GM21576 (cell line): ENCODE measurements at regions not wholly inside any gene's neighbourhood (a gene's known extent, or its start where the extent isn't known, plus 50 kb on each side); places are given as distances from the start of the nearest gene placed in this dataset.
"Not testable (repeated sequence)": the region's sequence is repeated elsewhere in the genome, so short reads cannot be mapped to it uniquely, and the experiment has no call there.

Experiments
- ATAC-seq: cut with Tn5 transposase; IDR thresholded peaks from one replicate; pipeline ENCODE4 v1.9.1; 2021; ENCODE audit warnings: mild to moderate bottlenecking, moderate library complexity; ENCODE audit not compliant: unreplicated experiment

- no peak for ATAC-seq
Measured at GRCh38 chr3:164303894-164304293, 774.4 kb downstream of the SI start.

GRCh38 chr3:164302622-164303021 lies 775.7 kb downstream of the SI start:
- ATAC-seq = no peak

- not testable (repeated sequence) for ATAC-seq
Measured at GRCh38 chr3:164291486-164291885, 786.8 kb downstream of the SI start.

GRCh38 chr3:164278550-164278949 lies 799.7 kb downstream of the SI start:
- no peak for ATAC-seq

GRCh38 chr3:164267053-164267452 lies 811.2 kb downstream of the SI start:
- no peak for ATAC-seq

GRCh38 chr3:164250923-164251322 lies 827.4 kb downstream of the SI start:
- no peak for ATAC-seq

GRCh38 chr3:164236851-164237250 lies 841.4 kb downstream of the SI start:
- ATAC-seq = no peak

- no peak for ATAC-seq
Measured at GRCh38 chr3:164235289-164236028, 842.8 kb downstream of the SI start.

GRCh38 chr3:164233951-164234350 lies 844.3 kb downstream of the SI start:
- ATAC-seq = no peak

- ATAC-seq = no peak
Measured at GRCh38 chr3:164231718-164232117, 846.6 kb downstream of the SI start.

GRCh38 chr3:164230385-164231094 lies 847.8 kb downstream of the SI start:
- no peak for ATAC-seq

GRCh38 chr3:164224126-164224525 lies 854.2 kb downstream of the SI start:
- ATAC-seq = no peak

- ATAC-seq = no peak
Measured at GRCh38 chr3:164222197-164222596, 856.1 kb downstream of the SI start.

- ATAC-seq = no peak
Measured at GRCh38 chr3:164221297-164221696, 857.0 kb downstream of the SI start.

- ATAC-seq = no peak
Measured at GRCh38 chr3:164209363-164209762, 868.9 kb downstream of the SI start.

- no peak for ATAC-seq
Measured at GRCh38 chr3:164208821-164209220, 869.5 kb downstream of the SI start.

- no peak for ATAC-seq
Measured at GRCh38 chr3:164208048-164208447, 870.2 kb downstream of the SI start.

- ATAC-seq = no peak
Measured at GRCh38 chr3:164200053-164200823, 878.1 kb downstream of the SI start.

GRCh38 chr3:164196477-164196876 lies 881.8 kb downstream of the SI start:
- no peak for ATAC-seq

GRCh38 chr3:164194842-164195241 lies 883.5 kb downstream of the SI start:
- ATAC-seq = no peak

GRCh38 chr3:164192974-164193373 lies 885.3 kb downstream of the SI start:
- no peak for ATAC-seq

GRCh38 chr3:164190566-164190965 lies 887.7 kb downstream of the SI start:
- no peak for ATAC-seq
